ELR (cell line): ENCODE measurements at regions not wholly inside any gene's neighbourhood (a gene's known extent, or its start where the extent isn't known, plus 50 kb on each side); places are given as distances from the start of the nearest gene placed in this dataset.

ENCODE experiments used
- DNase-seq: peaks from one replicate; pipeline ENCODE4 v3.0.0-alpha.2; 2015; ENCODE audit warnings: low read depth

- DNase-seq = no peak
These were observed 311.1 kb upstream of the SHH start for GRCh38 chr7:156123362-156123761.

GRCh38 chr7:156122752-156123354 is 310.6 kb upstream of the SHH start:
- DNase-seq = no peak

GRCh38 chr7:156121956-156122355 is 309.7 kb upstream of the SHH start:
- no peak for DNase-seq

GRCh38 chr7:156121434-156121833 is 309.2 kb upstream of the SHH start:
- no peak for DNase-seq

- DNase-seq = no peak
These were observed 308.3 kb upstream of the SHH start for GRCh38 chr7:156120552-156120951.

GRCh38 chr7:156119771-156120170 is 307.5 kb upstream of the SHH start:
- DNase-seq = no peak

GRCh38 chr7:156118248-156118645 is 306.0 kb upstream of the SHH start:
- no peak for DNase-seq

GRCh38 chr7:156117542-156118247 is 305.4 kb upstream of the SHH start:
- DNase-seq = no peak

GRCh38 chr7:156116514-156117215 is 304.4 kb upstream of the SHH start:
- no peak for DNase-seq

- DNase-seq = no peak
These were observed 303.3 kb upstream of the SHH start for GRCh38 chr7:156115582-156115981.

GRCh38 chr7:156113731-156114130 is 301.5 kb upstream of the SHH start:
- DNase-seq = no peak

- DNase-seq = no peak
These were observed 297.7 kb upstream of the SHH start for GRCh38 chr7:156109988-156110387.

- no peak for DNase-seq
These were observed 296.8 kb upstream of the SHH start for GRCh38 chr7:156109076-156109475.

GRCh38 chr7:156107957-156108356 is 295.7 kb upstream of the SHH start:
- DNase-seq = no peak

GRCh38 chr7:156106107-156106426 is 293.8 kb upstream of the SHH start:
- DNase-seq = no peak

- no peak for DNase-seq
These were observed 293.3 kb upstream of the SHH start for GRCh38 chr7:156105337-156106106.

GRCh38 chr7:156104501-156105336 is 292.5 kb upstream of the SHH start:
- DNase-seq = no peak

GRCh38 chr7:156102267-156102666 is 290.0 kb upstream of the SHH start:
- no peak for DNase-seq

- DNase-seq = no peak
These were observed 289.1 kb upstream of the SHH start for GRCh38 chr7:156101355-156101754.

GRCh38 chr7:156100086-156100485 is 287.8 kb upstream of the SHH start:
- no peak for DNase-seq

GRCh38 chr7:156099085-156099484 is 286.8 kb upstream of the SHH start:
- DNase-seq = no peak
